ENCODE measurements at regions not wholly inside any gene's neighbourhood (a gene's known extent, or its start where the extent isn't known, plus 50 kb on each side); places are given as distances from the start of the nearest gene placed in this dataset.
"Not testable (repeated sequence)": the region's sequence is repeated elsewhere in the genome, so short reads cannot be mapped to it uniquely, and the experiment has no call there.

GRCh38 chrX:47749185-47749967 is 87.3 kb upstream of the ZNF81 start:
- no peak overlapping the region for H4K8ac ChIP-seq (ENCODE audit: low read depth, low read length)

GRCh38 chrX:47748576-47748975 is 88.1 kb upstream of the ZNF81 start:
- Histone ChIP-seq H3K4me1 (ENCODE audit: control insufficient read depth, low read depth, low read length) (no peaks in the 10 kb centered on the region), H3K79me2 (ENCODE audit: control insufficient read depth, insufficient read depth, low read length) (no peaks in the 10 kb centered on the region), H3K56ac (ENCODE audit: low read length) (no peak overlapping the region), H2BK5ac (ENCODE audit: low read length) (no peak overlapping the region), H3K79me1 (ENCODE audit: low read length) (no peaks in the 10 kb centered on the region), H3K4ac (ENCODE audit: low read depth, low read length) (no peak overlapping the region), H4K5ac (ENCODE audit: low read length) (no peak overlapping the region), H3K18ac (ENCODE audit: low read length) (no peak overlapping the region), H3K27ac (ENCODE audit: low read depth, low read length) (no peak overlapping the region), H3K4me2 (ENCODE audit: low read length) (no peak overlapping the region), H2AK5ac (ENCODE audit: low read length) (no peak overlapping the region), H3K4me3 (ENCODE audit: low read length) (no peak overlapping the region), H3K27me3 (ENCODE audit: insufficient read depth, low read length, poor library complexity) (no peaks in the 10 kb centered on the region), H3K23ac (ENCODE audit: low read length) (no peak overlapping the region), H2BK15ac (replicated peaks; ENCODE audit: low read depth) (no peak overlapping the region), H4K8ac (ENCODE audit: low read depth, low read length) (no peak overlapping the region), H3K36me3 (ENCODE audit: control insufficient read depth, insufficient read depth, low read length) (no peaks in the 10 kb centered on the region), H2BK120ac (ENCODE audit: low read depth, low read length) (no peak overlapping the region), H3K9ac (ENCODE audit: low read length) (no peak overlapping the region)
- no peak for DNase-seq
- WGBS (ENCODE audit: extremely low coverage, insufficient coverage, low lambda C conversion rate): no CpG with 5 or more reads among the region's 4 CpGs

More at GRCh38 chrX:47749185-47749967, 87.3 kb upstream of the ZNF81 start:
- Histone ChIP-seq H3K4me3 (ENCODE audit: low read length) (no peak overlapping the region), H3K56ac (ENCODE audit: low read length) (no peak overlapping the region), H3K27ac (ENCODE audit: low read depth, low read length) (no peak overlapping the region), H3K36me3 (ENCODE audit: control insufficient read depth, insufficient read depth, low read length) (no peaks in the 10 kb centered on the region), H3K4me2 (ENCODE audit: low read length) (no peak overlapping the region), H3K4ac (ENCODE audit: low read depth, low read length) (no peak overlapping the region), H3K9ac (ENCODE audit: low read length) (no peak overlapping the region), H3K79me1 (ENCODE audit: low read length) (no peaks in the 10 kb centered on the region), H2BK5ac (ENCODE audit: low read length) (no peak overlapping the region), H3K27me3 (ENCODE audit: insufficient read depth, low read length, poor library complexity) (no peaks in the 10 kb centered on the region), H3K23ac (ENCODE audit: low read length) (no peak overlapping the region), H2BK120ac (ENCODE audit: low read depth, low read length) (no peak overlapping the region), H2AK5ac (ENCODE audit: low read length) (no peak overlapping the region), H3K79me2 (ENCODE audit: control insufficient read depth, insufficient read depth, low read length) (no peaks in the 10 kb centered on the region), H4K5ac (ENCODE audit: low read length) (no peak overlapping the region), H3K18ac (ENCODE audit: low read length) (no peak overlapping the region), H2BK15ac (replicated peaks; ENCODE audit: low read depth) (no peak overlapping the region), H3K4me1 (ENCODE audit: control insufficient read depth, low read depth, low read length) (no peaks in the 10 kb centered on the region)
- WGBS (ENCODE audit: extremely low coverage, insufficient coverage, low lambda C conversion rate): no CpG with 5 or more reads among the region's 7 CpGs
- no peak for DNase-seq

GRCh38 chrX:47746446-47746845 is 87.5 kb upstream of the UXT start:
- Histone ChIP-seq H3K9ac (ENCODE audit: low read length) (no peak overlapping the region), H3K27me3 (ENCODE audit: insufficient read depth, low read length, poor library complexity) (no peaks in the 10 kb centered on the region), H3K27ac (ENCODE audit: low read depth, low read length) (no peak overlapping the region), H2BK5ac (ENCODE audit: low read length) (no peak overlapping the region), H3K4ac (ENCODE audit: low read depth, low read length) (no peak overlapping the region), H3K4me3 (ENCODE audit: low read length) (no peak overlapping the region), H3K4me2 (ENCODE audit: low read length) (no peak overlapping the region), H4K5ac (ENCODE audit: low read length) (no peak overlapping the region), H3K36me3 (ENCODE audit: control insufficient read depth, insufficient read depth, low read length) (no peaks in the 10 kb centered on the region), H3K23ac (ENCODE audit: low read length) (no peak overlapping the region), H2BK15ac (replicated peaks; ENCODE audit: low read depth) (no peak overlapping the region), H2BK120ac (ENCODE audit: low read depth, low read length) (no peak overlapping the region), H3K79me2 (ENCODE audit: control insufficient read depth, insufficient read depth, low read length) (no peaks in the 10 kb centered on the region), H2AK5ac (ENCODE audit: low read length) (no peak overlapping the region), H3K79me1 (ENCODE audit: low read length) (no peaks in the 10 kb centered on the region), H3K18ac (ENCODE audit: low read length) (no peak overlapping the region), H3K4me1 (ENCODE audit: control insufficient read depth, low read depth, low read length) (no peaks in the 10 kb centered on the region), H3K56ac (ENCODE audit: low read length) (no peak overlapping the region), H4K8ac (ENCODE audit: low read depth, low read length) (no peak overlapping the region)
- no CpG with 5 or more reads among the region's 3 CpGs for WGBS (ENCODE audit: extremely low coverage, insufficient coverage, low lambda C conversion rate)
- DNase-seq: no peak

- Histone ChIP-seq H3K4me2 (ENCODE audit: low read length) (no peak overlapping the region), H2BK5ac (ENCODE audit: low read length) (no peak overlapping the region), H3K56ac (ENCODE audit: low read length) (no peak overlapping the region), H3K4me3 (ENCODE audit: low read length) (no peak overlapping the region), H3K9ac (ENCODE audit: low read length) (no peak overlapping the region), H3K4me1 (ENCODE audit: control insufficient read depth, low read depth, low read length) (no peaks in the 10 kb centered on the region), H4K8ac (ENCODE audit: low read depth, low read length) (no peak overlapping the region), H3K27ac (ENCODE audit: low read depth, low read length) (no peak overlapping the region), H3K27me3 (ENCODE audit: insufficient read depth, low read length, poor library complexity) (no peaks in the 10 kb centered on the region), H4K5ac (ENCODE audit: low read length) (no peak overlapping the region), H3K36me3 (ENCODE audit: control insufficient read depth, insufficient read depth, low read length) (no peaks in the 10 kb centered on the region), H2AK5ac (ENCODE audit: low read length) (no peak overlapping the region), H3K4ac (ENCODE audit: low read depth, low read length) (no peak overlapping the region), H3K79me1 (ENCODE audit: low read length) (no peaks in the 10 kb centered on the region), H2BK15ac (replicated peaks; ENCODE audit: low read depth) (no peak overlapping the region), H3K23ac (ENCODE audit: low read length) (no peak overlapping the region), H2BK120ac (ENCODE audit: low read depth, low read length) (no peak overlapping the region), H3K18ac (ENCODE audit: low read length) (no peak overlapping the region), H3K79me2 (ENCODE audit: control insufficient read depth, insufficient read depth, low read length) (no peaks in the 10 kb centered on the region)
- no CpG with 5 or more reads among the region's 1 CpG for WGBS (ENCODE audit: extremely low coverage, insufficient coverage, low lambda C conversion rate)
- no peak for DNase-seq
These were observed 86.4 kb upstream of the UXT start for GRCh38 chrX:47745416-47745815.

GRCh38 chrX:47743504-47743903 is 84.5 kb upstream of the UXT start:
- WGBS (ENCODE audit: extremely low coverage, insufficient coverage, low lambda C conversion rate): no CpG with 5 or more reads among the region's 2 CpGs
- no peak overlapping the region for H4K5ac ChIP-seq (ENCODE audit: low read length)
- H3K4me2 ChIP-seq (ENCODE audit: low read length): no peak overlapping the region
- no peaks in the 10 kb centered on the region for H3K79me1 ChIP-seq (ENCODE audit: low read length)
- H2BK120ac ChIP-seq (ENCODE audit: low read depth, low read length): no peak overlapping the region
- H3K27ac ChIP-seq (ENCODE audit: low read depth, low read length): no peak overlapping the region
- H3K18ac ChIP-seq (ENCODE audit: low read length): no peak overlapping the region
- H2BK15ac ChIP-seq (replicated peaks; ENCODE audit: low read depth): no peak overlapping the region
- no peak overlapping the region for H2BK5ac ChIP-seq (ENCODE audit: low read length)
- no peaks in the 10 kb centered on the region for H3K79me2 ChIP-seq (ENCODE audit: control insufficient read depth, insufficient read depth, low read length)
- no peak overlapping the region for H3K9ac ChIP-seq (ENCODE audit: low read length)
- H3K27me3 ChIP-seq (ENCODE audit: insufficient read depth, low read length, poor library complexity): no peaks in the 10 kb centered on the region
- H4K8ac ChIP-seq (ENCODE audit: low read depth, low read length): no peak overlapping the region
- no peaks in the 10 kb centered on the region for H3K4me1 ChIP-seq (ENCODE audit: control insufficient read depth, low read depth, low read length)
- no peak overlapping the region for H3K23ac ChIP-seq (ENCODE audit: low read length)
- DNase-seq: no peak
- H3K36me3 ChIP-seq (ENCODE audit: control insufficient read depth, insufficient read depth, low read length): no peaks in the 10 kb centered on the region
- H3K4me3 ChIP-seq (ENCODE audit: low read length): no peak overlapping the region
- no peak overlapping the region for H2AK5ac ChIP-seq (ENCODE audit: low read length)
- no peak overlapping the region for H3K4ac ChIP-seq (ENCODE audit: low read depth, low read length)
- H3K56ac ChIP-seq (ENCODE audit: low read length): no peak overlapping the region

- H3K18ac ChIP-seq (ENCODE audit: low read length); H3K27me3 ChIP-seq (ENCODE audit: insufficient read depth, low read length, poor library complexity); H3K9ac ChIP-seq (ENCODE audit: low read length); H3K56ac ChIP-seq (ENCODE audit: low read length); H3K4me1 ChIP-seq (ENCODE audit: control insufficient read depth, low read depth, low read length); H4K5ac ChIP-seq (ENCODE audit: low read length); H3K4me3 ChIP-seq (ENCODE audit: low read length); H3K4ac ChIP-seq (ENCODE audit: low read depth, low read length); DNase-seq; H2BK120ac ChIP-seq (ENCODE audit: low read depth, low read length); H2AK5ac ChIP-seq (ENCODE audit: low read length); H2BK5ac ChIP-seq (ENCODE audit: low read length); H3K79me1 ChIP-seq (ENCODE audit: low read length); H3K36me3 ChIP-seq (ENCODE audit: control insufficient read depth, insufficient read depth, low read length); H4K8ac ChIP-seq (ENCODE audit: low read depth, low read length); H3K4me2 ChIP-seq (ENCODE audit: low read length); H3K23ac ChIP-seq (ENCODE audit: low read length); H3K27ac ChIP-seq (ENCODE audit: low read depth, low read length); H3K79me2 ChIP-seq (ENCODE audit: control insufficient read depth, insufficient read depth, low read length); H2BK15ac ChIP-seq (replicated peaks; ENCODE audit: low read depth): not testable (repeated sequence)
- no CpG with 5 or more reads among the region's 3 CpGs for WGBS (ENCODE audit: extremely low coverage, insufficient coverage, low lambda C conversion rate)
These were observed 79.9 kb upstream of the UXT start for GRCh38 chrX:47738870-47739269.

All from mesendoderm (in vitro differentiated cells).